OCI-LY7 (cell line): ENCODE measurements at regions not wholly inside any gene's neighbourhood (a gene's known extent, or its start where the extent isn't known, plus 50 kb on each side); places are given as distances from the start of the nearest gene placed in this dataset.

Source experiments
- BruUV-seq: library from RNA; stranded (reverse); fragments of 400-500 nt; replicated peaks from 2 replicates; lab custom pipeline; 2021; lab: Mats Ljungman, UMichigan
- CTCF ChIA-PET: fragments of 300-600 bp; sonication (Branson Sonifier 250); formaldehyde crosslinking; loops from one replicate; lab custom pipeline; 2022; ENCODE audit warnings: antibody characterized with exemption; ENCODE audit not compliant: unreplicated experiment; lab: Charles Lee
- POLR2A ChIA-PET: fragments of 300-600 bp; sonication (Branson Sonifier 250); formaldehyde crosslinking; loops from one replicate; lab custom pipeline; 2022; ENCODE audit warnings: antibody characterized with exemption; lab: Charles Lee
- DNase-seq: peaks from one replicate; pipeline ENCODE4 v3.0.0-alpha.2; 2015; ENCODE audit warnings: low spot score
- H2AFZ ChIP-seq: fragments of 200-600 bp; sonication (generic), shearing (Covaris generic); 2 replicates; pipeline ENCODE4 v1.6.1; 2014; ENCODE audit warnings: mild to moderate bottlenecking, antibody characterized with exemption, low read length, moderate library complexity
- H3K27ac ChIP-seq: fragments of 200-600 bp; sonication (generic); 2 replicates; pipeline ENCODE4 v1.5.1; 2014; ENCODE audit warnings: mixed run types, low read depth, mild to moderate bottlenecking, moderate library complexity, low read length, inconsistent platforms; ENCODE audit not compliant: poor library complexity, severe bottlenecking
- H3K36me3 ChIP-seq: fragments of 200-600 bp; sonication (generic); 2 replicates; pipeline ENCODE4 v1.6.1; 2014; ENCODE audit warnings: mild to moderate bottlenecking, antibody characterized with exemption, low read length, moderate library complexity, mixed read lengths; ENCODE audit not compliant: insufficient read depth
- H3K4me1 ChIP-seq: fragments of 200-600 bp; sonication (generic); 2 replicates; pipeline ENCODE4 v1.5.1; 2014; ENCODE audit warnings: mild to moderate bottlenecking, low read length; ENCODE audit not compliant: insufficient read depth, poor library complexity, severe bottlenecking
- H3K4me2 ChIP-seq: fragments of 200-600 bp; sonication (generic); 2 replicates; pipeline ENCODE4 v1.6.1; 2014; ENCODE audit warnings: mild to moderate bottlenecking, low read length
- H3K4me3 ChIP-seq: fragments of 200-600 bp; sonication (generic); 2 replicates; pipeline ENCODE4 v1.5.1; 2014; ENCODE audit warnings: mild to moderate bottlenecking, low read depth, low read length; ENCODE audit not compliant: poor library complexity, severe bottlenecking
- H3K79me2 ChIP-seq: fragments of 200-600 bp; sonication (generic); 2 replicates; pipeline ENCODE4 v1.6.1; 2016; ENCODE audit warnings: low read depth, mild to moderate bottlenecking, low read length, moderate library complexity, mixed read lengths; ENCODE audit not compliant: insufficient read depth
- H3K9me2 ChIP-seq: fragments of 200-600 bp; sonication (generic); 2 replicates; pipeline ENCODE4 v1.6.1; 2016; ENCODE audit warnings: mild to moderate bottlenecking, low read length, mixed read lengths; ENCODE audit not compliant: insufficient read depth
- H3K9me3 ChIP-seq: fragments of 200-600 bp; sonication (generic); 2 replicates; pipeline ENCODE4 v1.6.1; 2014; ENCODE audit warnings: mild to moderate bottlenecking, mixed run types, low read length, mixed read lengths
- H4K20me1 ChIP-seq: fragments of 200-600 bp; sonication (generic); 2 replicates; pipeline ENCODE4 v1.6.1; 2014; ENCODE audit warnings: mild to moderate bottlenecking, antibody characterized with exemption, low read length, moderate library complexity, mixed read lengths; ENCODE audit not compliant: insufficient read depth
- EZH2phosphoT487 ChIP-seq: fragments of 200-600 bp; sonication (generic); IDR thresholded peaks from 2 replicates; pipeline ENCODE4 v1.6.1; 2018; ENCODE audit warnings: low read depth, borderline replicate concordance, mild to moderate bottlenecking, mixed run types, antibody characterized with exemption, low read length, moderate library complexity, mixed read lengths
- intact Hi-C: fragments of 100-400 bp; cut with micrococcal nuclease; formaldehyde crosslinking; loops from one replicate; pipeline ENCODE4 v1.10.0; 2022; ENCODE audit not compliant: unreplicated experiment
- TF ChIP-seq, protein P1 (sequence below): fragments of 200-600 bp; sonication (generic); conservative IDR thresholded peaks from 2 replicates; pipeline ENCODE4 v1.5.1; 2014; ENCODE audit warnings: mild to moderate bottlenecking, antibody characterized with exemption, low read length, moderate library complexity, mixed read lengths

DNA sequence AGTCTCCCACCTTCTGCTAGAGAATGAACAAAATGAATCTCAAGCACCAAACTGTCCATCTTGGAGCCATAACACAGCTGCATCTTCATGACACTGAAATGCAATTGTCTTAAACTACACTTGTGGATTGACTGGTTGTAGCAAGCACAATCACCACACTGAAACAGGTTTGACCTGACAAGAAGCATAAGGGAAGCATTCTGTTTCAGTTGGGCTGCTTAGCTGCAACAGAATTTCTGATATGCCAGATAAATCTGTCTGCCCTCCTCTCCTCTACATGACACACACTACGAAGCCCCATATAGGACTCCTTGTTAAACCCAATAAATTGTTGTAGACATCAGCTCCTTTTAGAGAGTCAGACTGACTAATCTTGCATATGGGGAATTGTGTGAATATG, 101.8 kb upstream of the NPY2R start:
- Histone ChIP-seq H2AFZ (no peak overlapping the region), H3K27ac (no peak overlapping the region), H3K4me3 (no peak overlapping the region), H3K79me2 (no peaks in the 10 kb centered on the region), H3K4me2 (no peak overlapping the region), H3K36me3 (no peaks in the 10 kb centered on the region), H4K20me1 (no peaks in the 10 kb centered on the region), H3K9me2 (no peaks in the 10 kb centered on the region), H3K9me3 (no peaks in the 10 kb centered on the region), H3K4me1 (no peaks in the 10 kb centered on the region)
- DNase-seq: no peak
- ChIA-PET POLR2A (interaction anchor here (1.2 kb wide), 1 partner anchor 15 kb away, joined by 3 read pairs; no protein-coding TSS in a partner anchor), CTCF (no interaction called here)
- no peak for TF ChIP-seq EZH2phosphoT487
- TF ChIP-seq, protein P1, sequence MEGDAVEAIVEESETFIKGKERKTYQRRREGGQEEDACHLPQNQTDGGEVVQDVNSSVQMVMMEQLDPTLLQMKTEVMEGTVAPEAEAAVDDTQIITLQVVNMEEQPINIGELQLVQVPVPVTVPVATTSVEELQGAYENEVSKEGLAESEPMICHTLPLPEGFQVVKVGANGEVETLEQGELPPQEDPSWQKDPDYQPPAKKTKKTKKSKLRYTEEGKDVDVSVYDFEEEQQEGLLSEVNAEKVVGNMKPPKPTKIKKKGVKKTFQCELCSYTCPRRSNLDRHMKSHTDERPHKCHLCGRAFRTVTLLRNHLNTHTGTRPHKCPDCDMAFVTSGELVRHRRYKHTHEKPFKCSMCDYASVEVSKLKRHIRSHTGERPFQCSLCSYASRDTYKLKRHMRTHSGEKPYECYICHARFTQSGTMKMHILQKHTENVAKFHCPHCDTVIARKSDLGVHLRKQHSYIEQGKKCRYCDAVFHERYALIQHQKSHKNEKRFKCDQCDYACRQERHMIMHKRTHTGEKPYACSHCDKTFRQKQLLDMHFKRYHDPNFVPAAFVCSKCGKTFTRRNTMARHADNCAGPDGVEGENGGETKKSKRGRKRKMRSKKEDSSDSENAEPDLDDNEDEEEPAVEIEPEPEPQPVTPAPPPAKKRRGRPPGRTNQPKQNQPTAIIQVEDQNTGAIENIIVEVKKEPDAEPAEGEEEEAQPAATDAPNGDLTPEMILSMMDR: no peak
- BruUV-seq: no TSS peak
- intact Hi-C loops: no loop called here

DNA sequence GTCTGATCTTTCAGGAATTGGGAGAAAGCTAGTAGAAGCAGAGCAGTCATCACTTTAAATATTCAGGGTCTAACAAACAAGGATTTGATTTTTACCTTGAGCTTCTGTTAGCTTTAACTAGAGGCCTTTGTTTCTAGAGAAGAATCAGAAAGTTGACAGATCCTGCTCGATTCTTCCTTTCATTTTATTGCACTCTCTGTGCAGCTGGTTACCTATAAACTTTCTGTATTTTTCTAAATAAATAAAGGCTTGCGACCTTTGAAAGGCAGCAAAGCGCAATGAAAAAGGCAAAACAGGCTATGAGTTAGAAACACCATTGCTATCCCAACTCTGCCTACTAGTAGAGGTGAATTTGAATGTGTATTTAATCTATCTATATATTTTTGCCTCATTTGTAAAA, 101.4 kb upstream of the NPY2R start:
- TF ChIP-seq EZH2phosphoT487: no peak
- TF ChIP-seq, protein P1: no peak
- ChIA-PET CTCF (no interaction called here), POLR2A (interaction anchor here (1.2 kb wide), 1 partner anchor 16 kb away, joined by 3 read pairs; no protein-coding TSS in a partner anchor)
- no peak overlapping the region for H2AFZ ChIP-seq
- no peaks in the 10 kb centered on the region for H4K20me1 ChIP-seq
- H3K79me2 ChIP-seq: no peaks in the 10 kb centered on the region
- H3K4me1 ChIP-seq: no peaks in the 10 kb centered on the region
- H3K9me3 ChIP-seq: no peaks in the 10 kb centered on the region
- no peak overlapping the region for H3K27ac ChIP-seq
- no peak overlapping the region for H3K4me3 ChIP-seq
- H3K9me2 ChIP-seq: no peaks in the 10 kb centered on the region
- BruUV-seq: no TSS peak
- intact Hi-C loops: no loop called here
- H3K4me2 ChIP-seq: no peak overlapping the region
- no peaks in the 10 kb centered on the region for H3K36me3 ChIP-seq
- DNase-seq: no peak

DNA sequence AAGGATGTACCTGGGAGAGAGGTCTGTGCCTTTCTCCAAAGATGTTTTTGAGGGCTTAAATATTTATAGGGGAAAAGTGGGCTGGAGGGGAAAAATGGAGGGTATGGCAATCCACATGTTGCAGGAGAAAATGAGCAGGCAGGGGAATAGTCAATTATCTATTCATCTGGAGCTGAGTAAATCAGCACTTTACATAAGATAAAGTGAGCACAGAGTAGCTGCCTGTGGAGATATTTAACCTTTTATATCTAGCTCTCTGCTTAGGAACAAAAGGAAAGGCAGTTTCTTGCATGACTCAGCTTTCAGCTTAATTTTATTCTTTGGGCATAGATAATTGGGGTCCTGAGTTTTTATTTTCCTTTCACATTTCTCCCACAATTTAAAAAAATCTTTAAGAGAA, 93.6 kb upstream of the NPY2R start:
- Histone ChIP-seq H3K4me3 (no peak overlapping the region), H3K4me2 (no peak overlapping the region), H3K27ac (no peak overlapping the region), H3K79me2 (no peaks in the 10 kb centered on the region), H3K36me3 (no peaks in the 10 kb centered on the region), H3K9me2 (no peaks in the 10 kb centered on the region), H3K9me3 (peaks cover 7% of the 10 kb centered on the region; the same call in 1 of the 2 replicates), H4K20me1 (no peaks in the 10 kb centered on the region), H2AFZ (no peak overlapping the region), H3K4me1 (no peaks in the 10 kb centered on the region)
- BruUV-seq: no TSS peak
- intact Hi-C loops: no loop called here
- TF ChIP-seq, protein P1: no peak
- no peak for TF ChIP-seq EZH2phosphoT487
- CTCF ChIA-PET: no interaction called here
- POLR2A ChIA-PET: interaction anchor here (1.0 kb wide), 1 partner anchor 101 kb away, joined by 3 read pairs; no protein-coding TSS in a partner anchor
- DNase-seq: no peak
